ENCODE measurements at regions not wholly inside any gene's neighbourhood (a gene's known extent, or its start where the extent isn't known, plus 50 kb on each side); places are given as distances from the start of the nearest gene placed in this dataset.

DNA sequence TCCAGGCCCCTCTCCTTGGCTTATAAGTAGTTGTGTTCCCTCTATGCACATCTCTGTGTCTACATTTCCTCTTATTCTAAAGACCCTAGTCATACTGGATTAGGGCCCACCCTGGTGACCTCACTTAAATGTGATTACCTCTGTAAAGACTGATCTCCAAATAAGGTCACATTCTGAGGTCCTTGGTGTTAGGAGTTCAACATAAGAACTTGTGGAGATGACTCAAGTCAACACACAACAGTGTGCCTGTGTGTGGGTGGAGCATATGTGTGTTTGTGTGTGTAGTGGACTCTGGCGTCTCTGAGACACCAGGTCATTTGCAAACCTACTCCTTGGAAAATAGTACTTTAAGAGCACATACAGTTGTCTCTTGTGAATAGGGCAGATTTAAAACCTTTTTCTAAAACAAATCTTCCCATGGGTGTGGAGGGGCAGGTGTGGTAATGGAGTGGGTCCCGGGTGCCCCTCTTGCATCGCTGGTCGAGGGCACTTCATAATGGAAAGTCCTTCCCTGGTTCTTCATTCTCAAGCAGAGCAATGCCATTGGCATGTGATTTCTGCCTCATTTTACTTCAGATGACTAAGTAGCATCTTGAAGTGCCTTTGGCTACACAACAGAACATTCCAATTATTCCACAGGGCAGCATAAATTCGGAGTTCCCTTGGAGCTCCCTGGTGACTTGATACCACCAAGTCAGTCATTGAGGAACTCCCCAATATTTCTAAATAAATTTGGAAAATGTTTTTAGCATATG is 84.4 kb downstream of the C9orf152 start:
- TF ChIP-seq, protein P1, sequence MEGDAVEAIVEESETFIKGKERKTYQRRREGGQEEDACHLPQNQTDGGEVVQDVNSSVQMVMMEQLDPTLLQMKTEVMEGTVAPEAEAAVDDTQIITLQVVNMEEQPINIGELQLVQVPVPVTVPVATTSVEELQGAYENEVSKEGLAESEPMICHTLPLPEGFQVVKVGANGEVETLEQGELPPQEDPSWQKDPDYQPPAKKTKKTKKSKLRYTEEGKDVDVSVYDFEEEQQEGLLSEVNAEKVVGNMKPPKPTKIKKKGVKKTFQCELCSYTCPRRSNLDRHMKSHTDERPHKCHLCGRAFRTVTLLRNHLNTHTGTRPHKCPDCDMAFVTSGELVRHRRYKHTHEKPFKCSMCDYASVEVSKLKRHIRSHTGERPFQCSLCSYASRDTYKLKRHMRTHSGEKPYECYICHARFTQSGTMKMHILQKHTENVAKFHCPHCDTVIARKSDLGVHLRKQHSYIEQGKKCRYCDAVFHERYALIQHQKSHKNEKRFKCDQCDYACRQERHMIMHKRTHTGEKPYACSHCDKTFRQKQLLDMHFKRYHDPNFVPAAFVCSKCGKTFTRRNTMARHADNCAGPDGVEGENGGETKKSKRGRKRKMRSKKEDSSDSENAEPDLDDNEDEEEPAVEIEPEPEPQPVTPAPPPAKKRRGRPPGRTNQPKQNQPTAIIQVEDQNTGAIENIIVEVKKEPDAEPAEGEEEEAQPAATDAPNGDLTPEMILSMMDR (IDR thresholded peaks at IDR 0.05; ENCODE audit: borderline replicate concordance, extremely low read depth, low read length, poor library complexity, severe bottlenecking): no peak
- TF ChIP-seq EZH2 (IDR thresholded peaks at IDR 0.05; ENCODE audit: borderline replicate concordance, low read depth, low read length, severe bottlenecking): no peak

Data from DND-41 (cell line).